Astrocyte of the cerebellum (primary cell): ENCODE measurements at regions not wholly inside any gene's neighbourhood (a gene's known extent, or its start where the extent isn't known, plus 50 kb on each side); places are given as distances from the start of the nearest gene placed in this dataset.

ENCODE experiments used
- DNase-seq: peaks from one replicate; pipeline ENCODE4 v3.0.0-alpha.2; 2011; ENCODE audit warnings: low read depth
- H3K4me3 ChIP-seq: 2 replicates; pipeline ENCODE4 v1.5.1; 2011; ENCODE audit warnings: mild to moderate bottlenecking, low read depth, low read length, moderate library complexity
- CTCF ChIP-seq: IDR thresholded peaks from 2 replicates; pipeline ENCODE4 v1.5.1; 2012; ENCODE audit warnings: low read length, low read depth, moderate library complexity, mild to moderate bottlenecking; ENCODE audit errors: missing control alignments
- in situ Hi-C: cut with HindIII; loops from 2 replicates; pipeline ENCODE4 v1.10.0; 2017; ENCODE audit warnings: low sequenced_read_pairs

DNA sequence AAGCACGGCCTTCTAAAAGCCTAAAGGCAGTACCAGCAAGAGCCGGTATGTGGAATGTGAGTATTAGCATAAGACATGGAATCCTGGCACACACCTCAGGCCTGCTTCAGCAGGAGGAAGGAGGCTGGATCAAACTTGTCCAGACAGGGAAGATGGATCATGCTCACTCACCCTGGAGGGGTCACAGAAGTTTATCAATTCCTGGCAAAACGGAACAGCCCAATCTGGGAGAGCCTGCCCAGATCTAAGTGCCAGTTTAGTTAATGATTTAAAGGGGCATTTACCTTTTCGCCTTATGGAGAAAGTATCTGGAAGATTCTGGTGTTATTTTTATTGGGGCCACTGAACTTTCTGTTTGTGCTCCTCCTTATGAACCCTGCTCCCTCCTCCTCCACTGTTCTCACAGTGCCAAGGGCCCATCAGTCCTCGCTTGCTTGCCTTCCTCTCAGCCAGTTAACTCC, 58.3 kb upstream of the NFE2L2 start:
- DNase-seq: no peak
- in situ Hi-C loops: no loop called here
- H3K4me3 ChIP-seq: no peak overlapping the region
- no peak for TF ChIP-seq CTCF

DNA sequence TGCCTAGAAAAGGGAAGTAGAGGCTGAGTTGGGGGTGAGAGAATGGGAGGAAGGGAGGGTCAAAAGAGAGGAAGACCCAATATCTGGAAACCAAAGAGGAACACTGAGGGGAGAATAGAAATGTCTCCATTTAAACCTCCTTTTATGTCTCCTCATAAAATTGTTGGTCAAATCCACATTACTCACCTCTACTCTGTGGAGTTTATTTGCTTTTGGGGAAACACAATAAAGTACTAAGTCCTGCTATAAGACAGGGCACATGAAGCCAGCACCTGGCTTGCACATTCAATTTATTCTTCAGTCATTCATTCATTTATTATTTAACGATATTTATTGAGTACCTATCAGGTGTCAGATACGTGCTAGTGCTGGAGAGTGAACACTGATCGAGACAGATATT, 60.3 kb upstream of the NFE2L2 start:
- in situ Hi-C loops: loop anchor here (25.0 kb wide), 1 partner anchor 288 kb away; a partner anchor contains a TSS
- DNase-seq: no peak
- no peak for TF ChIP-seq CTCF
- H3K4me3 ChIP-seq: no peak overlapping the region

DNA sequence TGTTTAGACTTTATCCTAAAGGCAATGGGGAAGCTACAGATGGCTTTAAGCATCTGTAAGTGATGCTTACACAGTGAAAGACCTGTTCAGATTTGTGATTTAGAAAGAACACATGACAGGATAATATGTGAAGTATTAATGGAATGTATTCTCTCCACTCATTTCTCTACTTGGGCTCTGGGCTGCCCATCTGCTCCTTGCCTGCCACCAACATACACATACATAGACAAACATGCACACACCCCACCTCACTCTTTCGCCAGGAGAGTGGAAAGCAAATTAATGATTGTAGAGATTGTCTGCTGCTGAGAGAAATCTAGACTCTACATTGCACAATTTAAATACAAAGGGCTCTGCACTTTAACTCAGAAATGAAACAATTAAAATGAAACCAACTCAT, 61.0 kb upstream of the NFE2L2 start:
- TF ChIP-seq CTCF: no peak
- in situ Hi-C loops: loop anchor here (25.0 kb wide), 1 partner anchor 287 kb away; a partner anchor contains a TSS
- H3K4me3 ChIP-seq: no peak overlapping the region
- DNase-seq: no peak

- H3K4me3 ChIP-seq: no peak overlapping the region
- TF ChIP-seq CTCF: no peak
- in situ Hi-C loops: loop anchor here (25.0 kb wide), 1 partner anchor 286 kb away; a partner anchor contains a TSS
- no peak for DNase-seq
These were observed 61.5 kb upstream of the NFE2L2 start for GRCh38 chr2:177326005-177326404.

DNA sequence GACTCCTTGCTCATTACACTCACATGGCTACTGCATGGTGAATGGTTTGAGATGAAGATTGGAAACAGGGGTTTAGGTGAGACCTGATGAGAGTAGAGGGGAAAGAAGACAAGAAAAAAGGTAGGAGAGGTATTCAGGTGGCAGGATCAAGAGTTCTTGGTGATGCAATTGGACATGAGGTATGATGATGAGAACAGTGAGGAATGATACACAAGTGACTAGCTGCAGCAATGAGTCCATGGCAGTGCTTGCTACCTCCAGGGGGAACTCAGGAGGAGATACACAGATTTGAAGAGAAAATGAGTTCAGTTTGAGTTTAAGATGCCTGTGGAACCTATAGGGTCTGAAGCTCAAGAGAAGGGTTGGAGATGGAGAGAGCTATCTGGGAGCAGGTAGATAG, 62.1 kb upstream of the NFE2L2 start:
- no peak overlapping the region for H3K4me3 ChIP-seq
- TF ChIP-seq CTCF: no peak
- in situ Hi-C loops: loop anchor here (25.0 kb wide), 1 partner anchor 286 kb away; a partner anchor contains a TSS
- no peak for DNase-seq

DNA sequence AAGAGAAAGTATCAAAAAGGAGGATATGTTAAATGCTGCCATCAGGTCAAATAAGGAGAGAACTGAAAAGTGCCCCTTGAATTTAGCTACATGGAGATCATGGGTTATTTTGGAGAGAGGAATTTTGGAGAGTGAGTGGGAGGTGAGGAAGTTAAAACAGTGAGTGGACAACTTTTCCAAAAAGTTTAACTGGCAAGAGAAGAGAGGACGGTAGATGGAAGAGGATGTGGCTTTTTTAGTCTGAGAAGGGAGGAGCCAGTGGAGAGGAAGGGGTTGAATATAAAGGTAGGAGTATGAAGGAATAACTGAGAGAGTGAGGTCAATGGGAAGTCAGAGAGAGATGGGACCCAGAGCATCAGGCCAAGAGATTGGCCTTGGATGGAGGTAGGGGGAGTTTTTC, 62.5 kb upstream of the NFE2L2 start:
- no peak for TF ChIP-seq CTCF
- no peak overlapping the region for H3K4me3 ChIP-seq
- in situ Hi-C loops: loop anchor here (25.0 kb wide), 1 partner anchor 285 kb away; a partner anchor contains a TSS
- no peak for DNase-seq
